ENCODE measurements at regions not wholly inside any gene's neighbourhood (a gene's known extent, or its start where the extent isn't known, plus 50 kb on each side); places are given as distances from the start of the nearest gene placed in this dataset.

DNA sequence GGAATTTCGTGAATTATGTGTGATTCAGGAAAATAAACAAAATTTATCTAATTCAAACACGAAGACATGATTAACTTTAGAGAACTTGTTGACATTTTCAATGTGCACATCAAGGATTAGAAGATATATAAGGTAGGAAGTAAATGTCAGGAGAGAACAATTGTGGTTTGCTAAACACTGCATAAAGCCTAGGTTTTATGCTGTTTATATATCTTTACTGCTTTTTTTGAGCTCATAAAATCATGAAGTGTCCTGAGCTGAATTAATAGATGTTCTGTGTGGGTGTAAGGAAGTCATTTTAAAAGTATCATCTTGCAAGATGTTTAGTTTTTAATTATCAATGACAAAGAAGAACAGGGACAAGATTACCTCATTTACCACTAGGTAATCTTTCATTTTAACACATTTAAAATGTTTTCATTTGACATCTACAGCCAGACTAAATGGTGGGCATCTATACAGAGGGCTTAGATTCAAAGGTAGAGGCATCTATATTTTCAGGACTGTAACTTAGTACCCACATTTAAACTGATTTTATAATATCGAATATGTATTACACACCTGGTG is 382.8 kb downstream of the ADAMTS20 start:
- no peak for DNase-seq

DNA sequence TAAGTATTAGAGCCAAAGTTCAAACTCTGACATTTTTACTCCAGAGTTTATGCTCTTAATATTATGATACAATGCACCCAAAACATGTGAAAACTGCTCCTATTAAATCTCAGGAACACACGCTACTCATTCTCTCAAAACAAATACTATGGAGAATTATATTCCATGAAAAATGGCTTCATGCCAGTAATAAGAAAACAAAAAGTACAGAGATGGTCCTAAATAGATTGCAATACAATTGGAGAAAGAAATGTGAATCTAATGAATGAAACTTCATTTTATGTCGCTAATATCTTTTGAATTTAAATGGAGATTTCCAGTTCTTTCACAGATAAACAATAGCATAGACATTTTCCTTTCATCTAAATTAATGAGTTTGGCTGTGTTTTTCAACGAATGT is 384.3 kb downstream of the ADAMTS20 start:
- no peak for DNase-seq

DNA sequence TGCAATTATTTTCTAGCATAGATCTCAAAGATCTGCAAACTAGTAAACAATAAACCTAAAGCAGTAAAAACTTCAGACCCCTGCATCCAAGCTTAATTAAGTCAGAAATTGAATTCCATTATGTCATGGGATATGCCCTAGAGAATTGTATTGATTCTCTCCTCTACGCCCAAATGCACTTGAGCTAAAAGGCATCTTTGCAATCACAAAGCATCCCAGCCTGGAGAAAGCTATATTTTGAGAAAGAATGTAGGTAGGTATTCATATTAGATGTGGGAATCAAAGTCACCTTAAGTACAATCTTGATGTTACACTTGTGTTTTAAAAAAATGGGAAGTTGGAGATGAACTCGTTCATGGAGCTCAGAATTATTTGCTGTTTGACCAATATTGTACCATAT is 386.7 kb downstream of the ADAMTS20 start:
- DNase-seq = no peak

DNA sequence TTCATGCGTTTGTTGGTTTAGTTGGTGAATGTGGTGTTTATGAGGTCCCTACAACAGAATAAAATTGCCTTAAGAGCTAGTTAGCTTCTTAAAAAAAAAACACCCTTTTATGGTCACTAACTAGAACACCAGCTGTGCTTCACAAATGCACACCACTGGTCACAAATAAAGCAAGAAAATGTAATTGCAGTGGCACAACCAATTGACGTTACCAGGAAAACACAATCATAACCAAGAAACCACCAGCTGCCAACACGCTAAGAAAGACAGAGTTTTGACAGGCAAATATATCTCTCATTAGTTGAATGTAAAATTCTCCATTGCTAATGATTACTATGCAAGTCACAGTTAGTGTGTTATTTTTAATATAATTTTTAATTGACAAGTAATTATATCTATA is 389.9 kb downstream of the ADAMTS20 start:
- no peak for DNase-seq

DNA sequence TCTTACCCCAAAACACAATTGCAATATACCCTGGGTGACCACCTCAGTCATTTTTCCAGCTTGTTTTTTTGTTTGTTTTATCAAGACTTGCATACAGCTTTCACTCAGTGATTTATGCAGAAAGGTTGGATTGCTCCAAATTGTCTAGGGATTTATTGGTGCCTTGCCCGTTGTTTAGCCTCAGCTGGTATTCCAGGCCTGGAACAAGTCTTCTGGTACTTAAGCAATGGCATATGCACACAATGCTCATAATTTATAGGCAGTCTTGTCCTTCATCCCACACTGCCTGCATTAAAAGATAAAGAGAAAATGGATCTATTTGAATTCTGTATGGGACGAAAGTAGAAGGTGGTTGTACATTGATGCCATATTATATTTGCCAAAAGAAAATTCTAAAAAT is 392.5 kb downstream of the ADAMTS20 start:
- DNase-seq = no peak

DNA sequence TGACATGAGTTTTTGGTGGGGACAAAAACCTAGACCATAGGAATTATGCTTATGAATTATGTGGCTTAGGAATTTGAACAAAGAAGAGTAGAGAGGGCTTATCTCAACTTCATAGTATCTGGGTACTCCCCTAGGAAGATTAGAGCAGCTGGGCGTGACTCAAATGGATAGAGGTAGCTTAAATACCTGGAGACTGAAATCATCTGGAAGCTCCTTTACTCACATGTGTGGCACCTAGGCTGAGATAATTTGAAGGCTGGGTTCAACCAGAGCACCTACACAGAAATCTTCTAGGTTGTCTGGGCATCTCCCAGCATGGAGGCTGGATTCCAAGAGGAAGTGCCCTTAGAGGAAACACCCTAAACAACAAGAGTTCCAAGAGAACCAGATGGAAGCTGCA is 393.9 kb downstream of the ADAMTS20 start:
- no peak for DNase-seq

DNA sequence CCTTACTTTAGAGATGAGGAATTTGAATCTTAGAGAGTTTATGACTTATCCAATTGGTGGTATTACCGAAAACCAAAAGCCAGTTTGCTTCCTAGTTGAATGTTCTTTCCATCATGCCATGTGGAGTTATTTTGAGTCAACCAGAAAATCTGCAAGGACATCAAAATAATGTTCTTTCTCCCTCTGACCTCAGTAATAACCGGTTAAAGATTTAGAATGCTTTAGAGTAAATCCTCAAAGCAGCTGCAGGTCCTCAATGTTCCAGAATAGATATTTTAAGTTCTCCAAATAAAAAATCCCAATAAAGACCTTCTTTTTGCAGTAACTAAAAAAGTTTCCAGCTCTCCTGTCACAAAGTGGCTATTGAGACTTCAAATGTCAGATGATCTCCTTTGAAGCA is 396.6 kb downstream of the ADAMTS20 start:
- no peak for DNase-seq

DNA sequence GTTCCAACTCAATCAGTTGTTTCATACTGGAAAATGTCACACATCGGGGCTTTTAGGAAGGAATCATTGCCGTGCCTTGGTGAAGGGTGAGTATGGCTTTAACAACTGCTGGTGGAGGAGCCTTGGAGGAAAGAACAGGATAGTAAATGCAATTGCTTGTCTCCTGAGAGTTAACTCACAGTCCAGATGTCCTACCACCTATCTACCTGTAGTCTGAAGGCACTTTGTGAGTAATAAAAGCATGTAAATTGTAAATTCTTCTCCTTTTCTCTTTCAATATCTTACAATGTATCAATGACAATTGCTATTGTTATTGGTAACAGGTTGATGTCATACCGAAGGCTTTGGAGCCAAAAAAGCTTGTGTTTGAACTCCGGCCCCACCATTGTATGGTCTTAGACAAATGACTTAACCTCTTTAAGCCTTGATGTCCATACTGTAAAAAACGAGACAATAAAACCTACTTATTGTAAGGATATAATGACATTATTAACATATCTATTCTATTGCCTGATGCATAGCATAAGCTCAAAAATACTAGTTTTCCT is 397.4 kb downstream of the ADAMTS20 start:
- DNase-seq = no peak

DNA sequence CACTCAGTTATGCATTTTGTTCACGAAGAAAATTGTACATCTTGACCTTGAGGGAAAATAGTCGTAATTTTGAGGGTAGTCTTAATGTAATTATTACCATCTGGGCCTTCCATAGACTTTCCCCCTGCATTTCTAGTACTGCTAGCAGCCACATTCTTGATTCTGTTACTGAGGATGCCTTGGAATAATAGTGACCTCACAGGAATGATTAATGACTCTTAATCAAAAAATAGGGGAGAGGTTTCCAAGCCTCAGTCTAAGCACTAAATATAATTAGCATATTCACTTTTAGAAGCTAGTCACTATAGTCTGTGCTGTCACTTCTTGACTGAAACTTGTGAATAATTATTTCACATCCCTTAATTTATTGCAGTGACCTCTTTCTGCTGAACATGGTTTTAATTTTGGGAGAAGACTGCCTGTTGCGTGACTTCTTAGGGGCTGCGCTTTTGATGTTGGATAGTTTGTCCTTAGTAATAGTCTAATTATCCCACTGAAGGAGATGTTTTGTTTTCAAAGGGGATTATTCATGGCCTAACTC is 400.5 kb downstream of the ADAMTS20 start:
- DNase-seq = no peak

DNA sequence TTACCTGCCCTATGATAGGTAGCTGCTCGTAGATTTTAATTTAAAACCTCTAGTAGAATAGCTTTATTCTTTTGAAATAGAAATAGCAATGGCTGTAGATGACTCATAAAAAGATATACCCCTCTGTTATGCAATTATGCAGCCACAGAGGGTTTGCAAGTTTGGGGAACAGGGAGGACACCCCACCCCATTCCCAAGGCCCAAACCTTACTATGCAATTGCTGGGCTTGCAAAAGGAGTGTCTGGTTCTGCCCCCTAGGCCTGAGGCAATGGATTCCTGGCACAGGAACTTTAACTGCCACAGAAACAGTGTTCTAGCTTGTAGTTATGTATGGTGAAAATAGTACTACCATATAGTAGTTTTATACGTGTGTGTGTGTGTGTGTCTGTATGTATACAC is 403.3 kb downstream of the ADAMTS20 start:
- no peak for DNase-seq

DNA sequence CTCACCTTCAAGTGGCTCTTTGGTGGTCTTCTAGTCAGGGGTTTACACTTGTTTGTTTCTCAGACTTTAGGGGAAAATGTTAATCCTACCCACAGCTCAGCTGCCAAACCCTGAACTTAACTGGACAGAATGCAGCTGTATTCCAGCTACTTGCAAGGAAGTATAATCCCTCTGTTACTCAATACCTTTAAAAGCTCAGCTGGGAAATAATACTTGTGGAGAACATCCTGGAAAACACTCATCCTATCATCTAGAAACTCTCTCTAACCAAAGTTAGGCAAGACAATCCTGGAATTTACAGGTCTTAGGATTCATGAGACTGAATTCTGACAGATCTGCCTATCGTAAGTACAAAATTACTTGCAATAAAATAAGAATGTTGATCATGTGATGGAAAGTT is 404.1 kb downstream of the ADAMTS20 start:
- no peak for DNase-seq

DNA sequence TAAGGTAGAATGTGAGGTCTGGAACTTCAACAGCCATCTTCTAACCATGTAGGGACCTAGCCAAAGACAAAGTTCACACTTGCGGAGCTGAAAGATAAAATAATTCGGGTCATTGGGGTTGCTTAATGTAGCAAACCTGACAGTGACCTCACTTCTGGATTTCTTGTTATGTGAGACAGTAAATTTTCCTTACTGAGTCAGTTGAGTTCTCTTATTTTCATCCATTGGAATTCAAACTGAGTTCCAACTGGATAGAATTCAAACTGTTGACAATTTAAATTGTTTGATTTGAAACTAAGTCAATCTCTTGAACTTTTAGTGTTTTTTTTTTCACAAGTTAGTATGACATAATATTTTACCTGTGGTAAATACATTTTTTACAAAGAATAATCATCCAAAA is 406.5 kb downstream of the ADAMTS20 start:
- DNase-seq = no peak

DNA sequence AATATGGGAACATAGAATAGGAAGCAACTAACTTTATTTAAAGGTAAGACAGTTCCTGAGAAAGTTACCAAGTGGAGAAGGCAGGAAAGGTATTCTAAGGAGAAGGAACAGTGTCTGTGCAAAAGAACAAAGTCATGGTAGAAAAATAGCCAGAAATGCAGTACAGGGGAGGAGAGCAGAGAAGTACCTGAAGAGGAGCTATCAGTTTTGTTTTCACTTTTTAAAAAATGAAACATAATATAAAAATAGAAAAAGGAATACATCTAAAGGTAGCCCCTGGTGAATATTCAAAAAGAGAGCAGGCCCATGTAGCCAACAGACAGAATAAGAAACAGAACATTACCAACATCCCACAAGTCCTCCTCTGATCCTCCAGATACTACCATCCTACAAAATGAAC is 408.7 kb downstream of the ADAMTS20 start:
- no peak for DNase-seq

DNA sequence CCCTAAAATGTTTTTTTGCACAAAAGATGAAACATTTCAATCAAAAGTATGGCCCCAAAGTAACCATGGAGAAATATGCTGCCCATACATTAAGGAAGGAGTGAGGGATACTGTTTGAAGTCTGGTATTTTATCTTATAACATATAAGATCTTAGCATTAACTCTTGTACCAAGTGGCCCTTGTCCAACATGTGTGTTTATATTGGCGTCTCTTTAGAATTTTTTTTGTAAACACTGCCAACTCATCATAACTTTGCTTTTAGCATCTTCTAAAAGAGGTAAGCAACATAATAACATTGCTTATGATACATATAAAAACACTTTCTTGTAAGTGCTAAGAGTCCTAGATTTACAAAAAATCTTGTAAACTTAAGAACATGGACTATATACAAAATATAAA is 419.7 kb downstream of the ADAMTS20 start:
- no peak for DNase-seq

DNA sequence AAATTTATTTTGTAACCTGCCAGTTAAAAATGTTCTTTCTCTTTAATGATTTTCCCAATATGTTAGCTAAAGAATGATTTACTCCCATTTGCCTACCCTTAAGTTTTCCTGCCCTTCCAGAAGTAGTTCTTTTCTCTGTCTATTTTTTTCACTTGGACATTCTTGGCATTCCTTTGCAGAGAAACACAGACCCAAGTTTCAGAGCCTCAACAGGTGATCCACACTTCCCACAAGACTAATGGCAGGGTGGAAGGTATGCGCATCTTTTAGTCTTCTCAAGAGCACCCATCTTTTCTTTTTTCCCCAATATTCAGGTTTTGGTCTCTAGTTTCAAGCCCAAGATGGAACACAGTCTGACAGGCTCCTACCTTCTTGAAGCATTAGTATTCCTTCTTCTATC is 420.7 kb downstream of the ADAMTS20 start:
- no peak for DNase-seq

DNA sequence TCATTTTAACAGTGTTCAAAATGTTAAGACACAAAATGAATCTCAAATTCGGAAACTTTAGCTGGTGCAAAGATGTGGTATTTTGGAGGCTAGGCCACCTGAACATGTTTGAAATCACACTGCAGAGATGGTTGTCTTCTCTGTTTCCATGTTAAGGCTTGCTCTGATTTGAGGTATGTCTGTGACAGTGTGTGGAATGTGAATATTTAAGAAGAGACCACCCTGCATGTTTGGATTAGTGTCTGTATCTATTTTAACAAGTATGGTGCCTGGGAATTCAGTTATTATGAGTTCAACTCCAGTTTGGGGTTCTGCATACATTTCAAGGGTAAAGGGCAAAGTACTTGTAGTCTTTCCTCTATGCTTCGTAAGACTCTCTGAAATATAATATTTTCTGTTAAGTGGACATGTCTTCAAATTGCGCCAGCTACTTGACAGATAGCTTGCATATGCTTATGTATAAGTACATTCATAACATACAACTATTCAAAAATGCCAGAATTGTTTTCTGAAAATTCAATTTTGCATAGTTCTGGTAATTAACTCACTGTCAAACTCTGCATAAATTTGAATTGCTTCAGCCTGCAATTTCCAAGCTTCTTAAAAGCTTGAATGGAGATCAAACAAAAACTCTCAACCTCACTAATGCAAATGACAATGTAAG is 424.0 kb downstream of the ADAMTS20 start:
- no peak for DNase-seq

DNA sequence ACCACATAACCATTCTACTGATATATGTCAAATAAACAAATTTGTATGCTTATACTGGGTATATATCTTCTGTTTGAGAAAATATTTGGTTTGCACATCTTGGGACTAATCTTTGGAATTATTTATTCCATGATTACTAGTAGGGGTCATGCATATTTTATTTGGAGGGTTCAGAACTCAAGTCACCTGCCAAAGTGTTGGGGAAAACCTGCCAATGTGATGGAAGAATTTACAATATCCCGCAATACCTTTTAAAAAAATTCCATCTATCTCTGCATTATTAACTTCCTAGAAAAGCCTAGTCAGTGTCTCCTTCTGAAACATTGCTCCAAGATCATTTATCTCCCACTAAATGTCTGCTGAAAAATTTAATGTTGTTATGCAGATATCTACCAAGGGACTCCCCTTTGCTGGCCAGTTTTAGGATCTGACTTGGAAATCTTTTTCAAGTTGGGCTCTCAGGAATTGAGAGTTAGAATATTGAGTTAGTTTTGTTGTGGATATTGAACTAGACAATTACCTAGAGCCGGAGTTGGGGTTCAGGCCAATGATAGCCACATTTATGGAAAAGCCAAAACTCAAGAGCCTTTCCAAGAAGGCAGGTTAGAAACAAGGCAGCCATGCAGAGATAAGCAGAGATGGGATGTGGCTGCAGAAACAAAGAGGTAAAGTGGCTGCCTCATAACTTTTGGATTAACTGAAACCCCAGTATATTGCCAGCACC is 425.2 kb downstream of the ADAMTS20 start:
- no peak for DNase-seq

DNA sequence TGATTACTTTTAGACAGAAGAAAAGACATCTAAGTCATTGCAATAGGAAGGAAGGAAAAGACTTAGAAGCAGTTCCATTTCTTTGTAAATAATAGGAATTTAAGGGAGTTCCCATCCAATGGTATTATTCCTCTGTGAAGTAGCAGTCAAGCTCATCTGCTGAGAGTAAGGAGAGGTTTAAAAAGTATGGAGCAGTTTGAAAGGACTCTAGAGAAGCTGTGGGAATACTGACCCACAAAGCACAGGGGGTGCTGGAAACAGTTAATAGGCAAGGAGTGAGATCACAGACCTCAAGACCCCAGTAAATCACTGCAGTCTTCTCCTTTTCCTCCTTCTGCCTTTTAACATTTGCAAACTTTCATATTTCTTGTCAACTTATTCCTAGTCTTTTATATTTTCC is 428.5 kb downstream of the ADAMTS20 start:
- DNase-seq = no peak

DNA sequence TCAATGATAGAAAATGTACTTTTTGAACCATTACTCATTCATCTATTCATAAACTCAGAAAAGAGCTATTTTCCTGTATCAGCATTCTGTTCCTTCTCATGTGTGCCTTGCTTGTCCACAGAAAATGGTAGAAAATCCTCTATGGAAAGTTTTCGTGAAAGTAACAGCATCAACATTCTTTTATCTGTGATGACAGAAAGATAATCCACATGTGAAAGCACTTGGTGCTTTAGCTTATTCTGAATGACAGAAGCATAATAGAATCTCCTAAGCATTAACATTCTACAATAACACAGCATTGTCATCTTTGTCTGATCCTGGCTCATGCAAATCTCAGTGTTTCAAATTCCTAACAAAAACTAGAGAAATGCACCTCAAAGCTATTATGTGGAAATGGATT is 431.9 kb downstream of the ADAMTS20 start:
- no peak for DNase-seq

DNA sequence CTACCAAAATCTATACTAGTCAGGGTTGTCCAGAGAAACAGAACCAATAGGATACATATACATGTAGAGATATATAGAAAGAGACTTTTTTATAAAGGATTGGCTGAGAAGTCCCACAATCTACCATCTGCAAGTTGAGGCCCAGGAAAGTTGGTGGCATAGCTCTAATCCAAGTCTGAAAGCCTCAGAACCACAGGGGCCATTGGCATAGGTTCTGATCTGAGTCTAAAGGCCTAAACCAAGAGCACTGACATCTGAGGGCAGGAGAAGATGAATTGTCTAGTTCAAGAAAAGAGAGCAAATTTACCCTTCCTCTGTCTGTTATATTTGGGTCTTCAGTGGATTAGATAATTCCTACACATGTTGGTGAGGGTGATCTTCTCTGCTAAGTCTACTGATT is 433.1 kb downstream of the ADAMTS20 start:
- no peak for DNase-seq

DNA sequence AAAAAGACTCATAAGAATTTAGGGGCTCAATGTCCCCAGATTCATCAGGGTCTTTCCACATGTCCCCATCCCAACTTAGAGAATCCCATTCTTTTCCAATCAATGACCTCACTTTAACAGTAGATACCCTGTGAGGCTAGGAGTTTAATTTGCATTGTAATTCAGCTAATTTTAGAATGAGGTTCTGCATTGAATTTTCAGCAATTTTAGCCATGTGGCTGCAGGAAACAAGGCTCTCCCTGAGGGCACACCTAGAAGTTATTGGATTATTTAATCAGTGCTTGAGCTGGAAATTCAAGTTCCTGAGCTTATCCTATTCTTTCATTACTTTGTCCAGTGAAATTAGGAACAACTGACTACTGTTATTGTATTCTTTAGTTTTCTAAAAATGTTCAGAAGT is 433.8 kb downstream of the ADAMTS20 start:
- no peak for DNase-seq

DNA sequence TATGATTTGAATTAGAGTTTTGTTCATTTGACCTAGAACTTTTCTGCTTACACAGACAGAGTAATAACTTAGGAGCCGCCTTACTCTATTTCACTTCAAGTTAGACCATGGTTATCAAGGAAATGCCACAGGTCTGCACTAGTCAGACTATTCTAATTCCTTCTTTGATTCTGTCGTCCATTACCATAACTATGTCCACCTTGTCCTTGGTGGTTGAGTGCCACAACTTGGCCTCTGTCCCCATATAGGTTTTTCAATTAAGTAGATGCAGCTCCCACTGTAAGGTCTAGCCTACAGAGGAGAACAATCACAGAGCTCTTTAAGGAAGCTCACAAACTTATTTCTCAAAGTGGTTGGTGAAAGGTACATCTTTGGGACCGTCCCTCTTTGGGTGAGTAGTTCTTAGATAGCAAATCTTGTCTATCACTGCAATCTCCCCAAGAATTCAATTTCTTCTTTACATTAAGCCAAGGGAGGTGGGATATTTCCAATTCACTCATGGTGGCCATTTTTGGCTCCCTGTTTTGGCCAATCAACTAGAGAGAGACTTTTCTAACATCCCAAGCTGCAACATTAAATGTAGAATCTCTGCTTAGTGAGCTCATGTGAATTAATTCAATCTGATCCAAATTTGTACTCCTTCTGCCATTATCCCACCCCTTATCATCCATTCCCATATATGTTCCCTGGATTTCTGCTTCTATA is 434.6 kb downstream of the ADAMTS20 start:
- DNase-seq = no peak

DNA sequence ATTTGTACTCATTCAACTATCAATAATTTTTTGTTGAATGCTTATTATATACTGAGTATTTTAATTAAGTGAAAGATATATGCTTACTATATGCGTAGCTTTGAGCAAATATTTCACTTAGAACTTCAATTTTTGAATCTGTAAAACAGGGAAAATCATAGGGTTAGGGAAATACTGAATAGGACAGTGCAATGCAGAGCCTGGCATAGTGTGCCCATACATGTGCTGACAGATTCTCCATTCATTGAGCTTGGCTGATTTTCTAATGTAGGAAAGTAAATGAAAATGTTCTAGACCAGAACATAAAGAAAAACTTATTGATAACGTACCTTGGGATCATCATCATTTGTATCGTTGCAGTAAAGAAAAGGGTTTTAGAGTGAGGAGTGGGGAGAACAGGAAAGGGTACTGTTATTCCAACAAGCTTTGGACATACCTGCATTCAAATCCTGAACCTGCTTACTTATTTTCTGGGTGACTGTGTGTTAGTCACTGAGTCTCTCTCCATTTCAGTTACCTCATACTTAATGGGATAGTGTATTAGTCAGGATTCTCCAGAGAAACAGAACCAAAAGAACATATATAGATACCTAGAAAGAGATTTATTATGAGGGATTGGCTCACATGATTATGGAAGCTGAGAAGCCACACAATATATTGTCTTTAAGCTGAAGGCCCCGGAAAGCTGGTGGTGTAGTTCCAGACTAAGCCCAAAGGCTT is 436.4 kb downstream of the ADAMTS20 start:
- no peak for DNase-seq

Measured in amniotic stem cell (primary cell).